Erythroblast (primary cell): ENCODE measurements at regions not wholly inside any gene's neighbourhood (a gene's known extent, or its start where the extent isn't known, plus 50 kb on each side); places are given as distances from the start of the nearest gene placed in this dataset.

ENCODE experiments used
- GATA1 ChIP-seq: IDR thresholded peaks from 2 replicates; pipeline ENCODE4 v1.6.1; 2011; ENCODE audit warnings: low read depth, mild to moderate bottlenecking, control low read depth, low read length, moderate library complexity
- POLR2A ChIP-seq: IDR thresholded peaks from 2 replicates; pipeline ENCODE4 v1.6.1; 2011; ENCODE audit warnings: mild to moderate bottlenecking, low read length

- TF ChIP-seq POLR2A (no peak), GATA1 (no peak)
These were observed 110.7 kb upstream of the ADGRF1 start for GRCh38 chr6:47152666-47153403.
